Bone marrow (tissue), 2 donors: ENCODE measurements at regions not wholly inside any gene's neighbourhood (a gene's known extent, or its start where the extent isn't known, plus 50 kb on each side); places are given as distances from the start of the nearest gene placed in this dataset.
"Not testable (repeated sequence)": the region's sequence is repeated elsewhere in the genome, so short reads cannot be mapped to it uniquely, and the experiment has no call there.

Experiments used
- DNase-seq, 2 donors: peaks; one replicate each; lab custom pipeline; 2025; lab: John Stamatoyannopoulos, UW

DNA sequence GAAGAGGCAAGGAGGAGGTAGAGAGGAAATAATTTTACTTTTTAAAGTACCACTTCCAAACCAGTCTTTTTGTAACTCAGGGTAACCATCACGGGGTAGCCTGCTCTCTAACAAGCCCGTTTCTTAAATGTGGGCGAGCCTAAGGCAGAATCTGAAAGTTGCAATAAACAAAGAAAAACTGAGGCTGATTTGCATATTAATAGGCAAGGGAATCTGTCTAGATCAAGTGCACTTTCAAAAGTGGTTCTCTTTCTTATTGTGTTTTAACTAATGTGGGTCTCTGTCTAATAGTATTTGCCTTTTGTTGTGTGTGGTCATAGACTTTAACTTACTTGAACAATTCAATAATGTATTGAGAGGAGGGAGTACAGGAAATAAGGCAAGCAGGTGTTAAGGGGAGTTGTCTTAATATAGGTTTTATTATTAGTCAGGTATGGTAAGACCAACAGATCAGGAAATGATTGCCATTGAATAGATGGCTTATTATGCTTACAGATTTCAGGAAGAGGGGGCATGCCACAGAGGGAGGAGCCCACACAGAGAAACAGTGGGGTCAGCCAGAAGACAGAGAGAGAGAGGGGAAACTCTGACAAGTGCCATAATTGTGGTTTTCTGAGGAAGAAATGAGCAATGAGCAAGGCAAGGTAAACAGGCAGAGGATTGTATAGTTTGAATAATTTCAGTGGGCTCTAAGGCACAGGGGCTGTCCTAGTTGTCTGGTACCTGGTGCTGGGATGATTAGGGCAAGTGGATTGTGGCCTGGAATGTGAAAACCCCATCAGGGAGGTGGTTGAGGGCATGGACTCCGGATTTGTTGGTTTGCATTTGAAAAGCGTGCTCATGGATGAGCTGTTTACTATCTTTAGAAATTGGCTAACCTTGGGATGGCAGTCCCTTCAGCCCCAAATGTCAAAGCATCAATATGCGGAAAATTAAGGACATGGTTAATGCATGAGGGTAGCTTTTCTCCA is 237.2 kb downstream of the TOX3 start:
- DNase-seq, result no peak

- no peak for DNase-seq
These were observed 238.9 kb downstream of the TOX3 start for GRCh38 chr16:52308051-52308450.

- DNase-seq, result no peak
These were observed 245.9 kb downstream of the TOX3 start for GRCh38 chr16:52301026-52301425.

DNA sequence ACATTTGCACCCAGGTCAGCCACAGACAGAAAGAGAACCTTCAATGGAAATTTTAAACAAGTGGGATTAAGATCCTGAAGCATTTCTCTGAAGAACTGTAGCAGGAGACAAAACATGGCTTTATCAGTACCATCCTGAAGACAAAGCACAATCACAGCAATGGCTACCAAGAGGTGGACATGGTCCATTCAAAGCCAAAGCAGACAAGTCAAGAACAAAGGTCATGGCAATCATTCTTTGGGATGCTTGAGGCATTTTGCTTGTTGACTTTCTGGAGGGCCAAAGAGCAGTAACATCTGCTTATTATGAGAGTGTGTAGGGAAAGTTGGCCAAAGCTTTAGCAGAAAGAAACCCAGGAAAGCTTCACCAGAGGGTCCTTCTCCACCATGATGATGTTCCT is 248.2 kb downstream of the TOX3 start:
- no peak for DNase-seq

GRCh38 chr16:52296706-52297315 is 250.1 kb downstream of the TOX3 start:
- DNase-seq, result not testable (repeated sequence)

DNA sequence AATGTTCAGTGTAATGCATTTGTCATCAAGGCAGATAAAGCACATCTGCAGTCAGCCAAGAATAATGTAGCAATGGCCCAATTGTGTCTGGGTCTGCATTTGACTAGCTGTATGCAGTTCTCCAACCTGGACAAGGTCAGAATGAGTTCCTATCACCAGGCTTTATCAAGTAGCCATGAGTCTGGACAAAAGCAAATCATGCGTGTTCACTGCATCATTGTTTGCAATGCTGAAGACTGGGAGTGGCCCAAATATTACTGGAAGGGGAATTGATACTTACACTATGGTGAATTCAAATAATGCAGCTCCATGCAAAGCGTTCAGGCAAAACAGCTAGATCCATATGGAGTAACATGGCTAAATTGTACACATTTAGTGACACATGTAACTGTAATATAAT is 250.9 kb downstream of the TOX3 start:
- no peak for DNase-seq

GRCh38 chr16:52294660-52295059 is 252.3 kb downstream of the TOX3 start:
- no peak for DNase-seq

DNA sequence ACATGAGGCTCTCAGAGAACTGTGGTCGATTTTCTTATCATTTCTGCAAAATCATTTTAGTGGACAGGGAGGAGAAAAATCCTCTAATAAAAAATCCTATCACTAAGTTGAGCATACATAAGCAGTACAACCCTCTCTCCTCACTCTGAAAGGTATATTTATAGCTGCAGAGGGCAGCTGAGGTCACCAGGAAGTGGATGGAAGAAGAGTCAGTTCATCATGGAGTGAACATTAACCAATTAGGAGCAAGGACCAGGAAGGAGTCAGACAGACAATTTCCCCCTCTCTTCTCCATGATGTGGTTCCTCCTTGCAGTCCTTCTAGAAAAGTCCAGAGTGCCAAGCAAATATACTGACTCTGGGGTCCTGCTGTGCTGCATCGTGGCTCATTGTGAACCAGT is 253.7 kb downstream of the TOX3 start:
- DNase-seq, result no peak

DNA sequence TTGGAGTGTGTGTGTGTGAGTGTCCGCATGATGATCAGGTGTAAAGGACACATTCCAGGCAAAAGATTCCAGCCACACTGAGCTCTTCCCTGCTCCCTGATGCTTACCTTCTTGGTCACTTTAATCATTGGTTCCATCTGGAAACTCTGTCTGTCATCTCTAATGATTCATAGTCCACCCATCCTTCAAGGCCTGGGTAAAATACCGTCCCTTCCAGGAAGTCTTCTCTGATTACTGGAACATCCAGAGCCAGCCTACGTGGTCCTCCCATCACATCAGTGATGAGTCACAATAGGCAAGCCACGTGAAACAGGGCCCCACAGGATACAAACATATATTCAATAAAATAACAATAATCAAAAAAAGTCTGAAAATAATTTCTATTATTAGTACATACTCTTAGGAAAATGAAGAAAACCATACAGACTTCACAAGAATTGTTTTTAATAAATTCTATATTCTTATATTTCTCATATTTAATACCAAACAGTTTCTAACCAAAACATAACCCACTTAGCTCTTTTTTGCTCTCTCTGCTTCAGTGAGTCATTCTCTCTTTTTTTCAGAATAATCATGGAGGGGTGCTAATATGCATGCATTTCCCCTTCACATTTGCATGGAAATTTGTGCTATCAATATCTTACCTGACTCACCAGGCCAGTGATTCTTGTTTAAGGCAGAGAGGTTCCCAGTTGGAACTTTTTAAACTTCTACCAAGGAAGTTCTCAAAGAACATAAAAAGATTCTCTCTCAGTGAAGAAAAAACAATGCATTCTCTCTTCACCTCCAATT is 263.2 kb downstream of the TOX3 start:
- no peak for DNase-seq

GRCh38 chr16:52283018-52283417 is 263.9 kb downstream of the TOX3 start:
- no peak for DNase-seq

DNA sequence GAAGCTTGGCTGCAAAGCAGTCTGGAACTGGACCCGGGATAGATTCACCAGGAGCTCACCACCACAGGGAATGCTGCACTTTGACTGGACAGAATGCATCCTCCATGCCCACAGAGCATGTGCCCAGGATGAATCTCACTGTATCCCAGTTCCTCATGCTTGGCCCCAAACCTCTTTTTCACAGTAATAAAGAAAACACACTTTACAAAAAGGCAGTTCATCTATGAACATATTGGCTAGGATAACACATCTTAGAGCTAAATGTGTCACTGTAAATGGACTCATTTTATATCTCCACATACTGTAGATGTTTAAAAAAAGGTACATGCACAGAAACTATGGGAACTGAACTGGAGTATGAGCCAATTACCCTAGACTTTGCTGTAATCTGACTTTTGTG is 266.9 kb downstream of the TOX3 start:
- no peak for DNase-seq

DNA sequence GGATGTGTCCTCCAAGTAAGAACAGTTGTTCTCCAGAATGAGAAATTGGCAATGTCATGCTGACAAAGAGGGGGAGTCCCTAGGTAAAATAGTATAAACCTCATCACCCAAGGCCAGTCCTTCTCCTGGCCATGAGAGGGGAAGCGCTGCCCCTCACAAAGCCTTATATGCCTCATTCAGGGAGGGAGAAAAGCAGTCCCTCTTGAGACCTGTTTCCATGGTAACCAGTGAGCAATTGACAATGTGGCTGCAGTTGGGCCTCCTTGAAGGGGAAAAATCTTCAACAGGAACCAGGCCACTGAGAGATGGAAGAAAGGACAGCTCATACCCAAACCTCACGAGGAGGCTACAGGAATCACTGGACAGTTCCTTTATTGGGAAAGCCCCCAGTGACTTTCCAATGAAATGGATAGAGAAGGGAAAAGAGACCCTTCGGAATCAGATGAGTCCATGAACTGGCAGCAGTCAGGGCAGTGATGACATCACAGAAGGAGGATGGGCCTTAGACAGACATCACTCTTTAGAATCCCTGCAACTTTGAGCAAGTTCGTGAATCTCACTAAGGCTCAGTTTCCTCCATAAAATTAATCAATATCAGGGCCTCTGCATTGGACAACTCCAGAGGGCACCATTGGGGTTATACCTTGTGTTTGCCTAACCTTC is 275.7 kb downstream of the TOX3 start:
- DNase-seq, result no peak

- no peak for DNase-seq
These were observed 281.5 kb downstream of the TOX3 start for GRCh38 chr16:52265446-52265861.

GRCh38 chr16:52257534-52257933 is 289.4 kb downstream of the TOX3 start:
- DNase-seq, result no peak

GRCh38 chr16:52256310-52257078 is 290.4 kb downstream of the TOX3 start:
- no peak for DNase-seq

DNA sequence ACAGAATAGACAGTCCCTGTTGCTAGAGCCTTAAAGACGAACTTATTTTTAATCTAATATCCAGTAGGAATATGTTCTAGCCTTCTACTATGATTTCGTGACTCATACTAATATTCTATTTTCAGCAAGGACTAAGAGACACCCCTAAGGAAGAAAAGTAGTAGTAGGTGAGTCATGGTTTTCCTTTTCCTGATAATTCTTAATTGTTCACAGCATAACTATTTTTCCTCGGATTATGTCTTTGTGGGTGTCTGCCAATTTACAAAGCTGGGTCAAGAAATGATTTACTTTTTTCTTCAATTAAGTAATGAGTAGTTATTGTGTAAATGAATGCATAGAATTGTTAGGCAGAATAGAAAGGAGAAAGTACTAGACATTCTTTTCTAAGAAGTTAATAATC is 292.2 kb downstream of the TOX3 start:
- DNase-seq, result no peak

- no peak for DNase-seq
These were observed 294.3 kb downstream of the TOX3 start for GRCh38 chr16:52252680-52253079.

- DNase-seq, result no peak
These were observed 295.4 kb downstream of the TOX3 start for GRCh38 chr16:52251495-52251894.

DNA sequence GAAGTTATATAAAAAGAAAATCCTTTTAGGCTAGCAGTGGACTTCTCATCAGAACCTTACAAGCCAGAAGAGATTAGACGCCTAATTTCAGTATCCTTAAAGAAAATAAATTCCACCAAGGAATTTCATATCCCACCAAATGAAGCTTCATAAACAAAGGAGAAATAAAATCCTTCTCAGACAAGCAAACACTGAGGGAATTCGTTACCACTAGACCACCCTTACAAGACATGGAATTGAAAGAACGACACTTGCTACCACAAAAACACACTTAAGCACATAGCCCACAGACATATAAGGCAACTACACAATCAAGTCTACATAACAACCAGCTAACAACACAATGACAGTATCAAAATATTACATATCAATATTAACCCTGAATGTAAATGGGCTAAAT is 299.2 kb downstream of the TOX3 start:
- DNase-seq, result no peak

GRCh38 chr16:52238710-52239109 is 308.2 kb downstream of the TOX3 start:
- DNase-seq, result no peak

- DNase-seq, result no peak
These were observed 309.1 kb downstream of the TOX3 start for GRCh38 chr16:52237823-52238222.
